K562 (cell line): ENCODE measurements at regions not wholly inside any gene's neighbourhood (a gene's known extent, or its start where the extent isn't known, plus 50 kb on each side); places are given as distances from the start of the nearest gene placed in this dataset.

ENCODE experiments used
- ATAC-seq: fragments of 200-7000 bp; cut with Tn5 transposase; 3 replicates; pipeline ENCODE4 v1.9.1; 2020; ENCODE audit warnings: moderate library complexity
- BruUV-seq: library from RNA; stranded (reverse); fragments of 400-500 nt; replicated peaks from 2 replicates; lab custom pipeline; 2021; lab: Mats Ljungman, UMichigan
- CTCF ChIA-PET: fragments of 300-600 bp; formaldehyde crosslinking; extraction: SDS; loops from one replicate; lab custom pipeline; 2021; ENCODE audit warnings: low intra/inter-chr PET ratio; lab: Yijun Ruan, JAX
- POLR2A ChIA-PET: fragments of 300-600, 350-650 bp; sonication (Branson Sonifier 250); formaldehyde crosslinking; extraction: SDS; loops from one replicate; lab custom pipeline; 2021; ENCODE audit warnings: antibody characterized with exemption, inconsistent platforms; lab: Yijun Ruan, JAX
- DNase-seq, 4 experiments: peaks; one replicate each; pipeline versions ENCODE4 v3.0.0 to v3.0.0-alpha.2; 2011 to 2018; ENCODE audit warnings: low spot score in 3 of 4, mixed read lengths in 3 of 4; ENCODE audit errors: extremely low read depth in 1 of 4
- FAIRE-seq: peaks from 2 replicates; lab custom pipeline; 2011; peaks lifted over from hg19 to GRCh38; lab: Jason Lieb, UNC
- H2AFZ ChIP-seq: 2 replicates; pipeline ENCODE4 v1.6.0; 2011; ENCODE audit warnings: low read depth, low read length, control low read depth, inconsistent platforms
- H3K27ac ChIP-seq: fragments of 200-600 bp; 3 replicates; pipeline ENCODE4 v1.8.0; 2011; ENCODE audit warnings: low read depth, mild to moderate bottlenecking, control low read depth, inconsistent platforms, low read length, moderate library complexity, mixed read lengths; ENCODE audit errors: extremely low read depth
- H3K27me3 ChIP-seq, 2 experiments: fragments of 300-600 bp in 1 of 2; 2 replicates in 1 of 2; 3 replicates in 1 of 2; pipeline versions ENCODE4 v1.6.0 to v1.8.0; 2011; ENCODE audit warnings: inconsistent platforms in 2 of 2, low read length in 2 of 2, mild to moderate bottlenecking in 1 of 2, mixed read lengths in 1 of 2, moderate library complexity in 1 of 2; ENCODE audit not compliant: control insufficient read depth in 2 of 2, insufficient read depth in 2 of 2
- H3K36me3 ChIP-seq: fragments of 300-600 bp; 3 replicates; pipeline ENCODE4 v1.8.0; 2011; ENCODE audit warnings: mild to moderate bottlenecking, low read length, inconsistent platforms; ENCODE audit not compliant: control insufficient read depth, insufficient read depth
- H3K4me1 ChIP-seq, 2 experiments: fragments of 200-600 bp in 1 of 2; replicated peaks in 1 of 2; 2 replicates in 1 of 2; 3 replicates in 1 of 2; pipeline versions ENCODE4 v1.5.1 to v1.8.0; 2011; ENCODE audit warnings: inconsistent platforms in 2 of 2, low read length in 2 of 2, mild to moderate bottlenecking in 1 of 2, mixed read lengths in 1 of 2, moderate library complexity in 1 of 2; ENCODE audit not compliant: control insufficient read depth in 2 of 2, insufficient read depth in 2 of 2
- H3K4me2 ChIP-seq: 2 replicates; pipeline ENCODE4 v1.6.1; 2011; ENCODE audit warnings: low read length, control low read depth, inconsistent platforms, mixed read lengths; ENCODE audit not compliant: insufficient read depth
- H3K4me3 ChIP-seq: fragments of 200-600 bp; sonication (generic), shearing (Covaris generic); 2 replicates; pipeline ENCODE4 v1.5.1; 2016; ENCODE audit warnings: control low read depth, inconsistent platforms
- H3K79me2 ChIP-seq: fragments of 200-600 bp; 3 replicates; pipeline ENCODE4 v1.8.0; 2011; ENCODE audit warnings: low read length, inconsistent platforms; ENCODE audit not compliant: control insufficient read depth, insufficient read depth
- H3K9ac ChIP-seq, 2 experiments: 2 replicates each; pipeline versions ENCODE4 v1.6.0 to v1.6.1; 2011; ENCODE audit warnings: low read depth in 2 of 2, low read length in 2 of 2, control low read depth in 1 of 2, inconsistent platforms in 1 of 2, mild to moderate bottlenecking in 1 of 2, mixed read lengths in 1 of 2; ENCODE audit not compliant: insufficient read depth in 1 of 2
- H3K9me1 ChIP-seq: one replicate; pipeline ENCODE4 v1.6.0; 2011; ENCODE audit warnings: inconsistent platforms, mild to moderate bottlenecking, low read length, moderate library complexity; ENCODE audit not compliant: control insufficient read depth, insufficient read depth
- H3K9me3 ChIP-seq: replicated peaks from 2 replicates; pipeline ENCODE4 v1.5.1; 2011; ENCODE audit warnings: low read depth, low read length, inconsistent platforms; ENCODE audit not compliant: control insufficient read depth, insufficient read depth
- H4K20me1 ChIP-seq: replicated peaks from 2 replicates; pipeline ENCODE4 v1.6.1; 2011; ENCODE audit warnings: low read length, inconsistent platforms, mixed read lengths; ENCODE audit not compliant: control insufficient read depth, insufficient read depth
- GATAD2A ChIP-seq: fragments of 450-650 bp; IDR thresholded peaks from 2 replicates; pipeline ENCODE4 v1.6.1; 2017
- HLTF ChIP-seq: fragments of 450-650 bp; IDR thresholded peaks from 2 replicates; pipeline ENCODE4 v1.6.1; 2016
- MED1 ChIP-seq: sonication (generic); formaldehyde crosslinking; IDR thresholded peaks from 2 replicates; pipeline ENCODE4 v1.8.1; 2023; ENCODE audit warnings: missing genetic modification reagents, borderline replicate concordance
- NFATC3 ChIP-seq: fragments of 450-650 bp; IDR thresholded peaks from 2 replicates; pipeline ENCODE4 v1.6.1; 2017; ENCODE audit warnings: mild to moderate bottlenecking
- NONO ChIP-seq, 2 experiments: fragments of 200-400 bp in 1 of 2; fragments of 450-650 bp in 1 of 2; formaldehyde crosslinking in 1 of 2; IDR thresholded peaks; 2 replicates each; pipeline ENCODE4 v1.6.1; 2017; ENCODE audit warnings: low read depth in 2 of 2, mild to moderate bottlenecking in 2 of 2, moderate library complexity in 2 of 2, low read length in 1 of 2
- RB1 ChIP-seq: fragments of 450-650 bp; IDR thresholded peaks from 2 replicates; pipeline ENCODE4 v1.6.1; 2017; ENCODE audit warnings: low read depth, mild to moderate bottlenecking
- SRSF7 ChIP-seq: fragments of 200-400 bp; formaldehyde crosslinking; optimal IDR thresholded peaks from 2 replicates; pipeline ENCODE3; 2017; ENCODE audit warnings: mild to moderate bottlenecking, low read depth, low read length
- WGBS: fragments of 100-300 bp; shearing (Covaris generic); methylation state at CpG from one replicate; pipeline ENCODE4 v1.1.6; 2016; ENCODE audit warnings: low coverage, mixed read lengths; ENCODE audit not compliant: insufficient coverage; ENCODE audit errors: missing lambda C conversion rate; 5-methylcytosine and 5-hydroxymethylcytosine counted together
- in situ Hi-C: fragments of 300-500 bp; cut with MboI; formaldehyde crosslinking; loops from 4 replicates; pipeline ENCODE4 v1.15.0; 2018; ENCODE audit warnings: inconsistent platforms, mixed read lengths
- intact Hi-C: fragments of 100-400 bp; cut with micrococcal nuclease; formaldehyde crosslinking; loops from 2 replicates; pipeline ENCODE4 v1.14.2; 2022
- TF ChIP-seq, protein P1 (sequence below): fragments of 450-650 bp; formaldehyde crosslinking; IDR thresholded peaks from 2 replicates; pipeline ENCODE4 v1.4.0; 2020; ENCODE audit warnings: mild to moderate bottlenecking

GRCh38 chr4:33890841-33891240 is 2353.5 kb downstream of the ARAP2 start:
- Histone ChIP-seq H3K4me3 (no peak overlapping the region), H3K9me3 (no peaks in the 10 kb centered on the region), H3K27me3 (no peaks in the 10 kb centered on the region), H3K4me1 (no peaks in the 10 kb centered on the region), H3K36me3 (no peaks in the 10 kb centered on the region), H3K9me1 (no peaks in the 10 kb centered on the region), H3K9ac (no peak overlapping the region), H4K20me1 (no peaks in the 10 kb centered on the region), H3K4me2 (no peak overlapping the region), H3K79me2 (no peaks in the 10 kb centered on the region), H2AFZ (no peak overlapping the region), H3K27ac (no peak overlapping the region)
- DNase-seq, result no peak
- no peak for TF ChIP-seq NONO (IDR thresholded peaks at IDR 0.05; ENCODE audit: low read depth in 2 of 2, low read length in 1 of 2)
- TF ChIP-seq SRSF7, result no peak
- TF ChIP-seq, protein P1, sequence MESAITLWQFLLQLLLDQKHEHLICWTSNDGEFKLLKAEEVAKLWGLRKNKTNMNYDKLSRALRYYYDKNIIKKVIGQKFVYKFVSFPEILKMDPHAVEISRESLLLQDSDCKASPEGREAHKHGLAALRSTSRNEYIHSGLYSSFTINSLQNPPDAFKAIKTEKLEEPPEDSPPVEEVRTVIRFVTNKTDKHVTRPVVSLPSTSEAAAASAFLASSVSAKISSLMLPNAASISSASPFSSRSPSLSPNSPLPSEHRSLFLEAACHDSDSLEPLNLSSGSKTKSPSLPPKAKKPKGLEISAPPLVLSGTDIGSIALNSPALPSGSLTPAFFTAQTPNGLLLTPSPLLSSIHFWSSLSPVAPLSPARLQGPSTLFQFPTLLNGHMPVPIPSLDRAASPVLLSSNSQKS, result no peak
- no peak for TF ChIP-seq GATAD2A
- in situ Hi-C loops, result no loop called here
- CTCF ChIA-PET, result no interaction called here
- 30% methylated on average over 3 of the region's 3 CpGs for WGBS
- POLR2A ChIA-PET, result no interaction called here
- intact Hi-C loops, result no loop called here
- no TSS peak for BruUV-seq
- no peak for FAIRE-seq
- ATAC-seq, result no peak

GRCh38 chr4:33911959-33912358 is 2332.4 kb downstream of the ARAP2 start:
- BruUV-seq, result no TSS peak
- Histone ChIP-seq H3K36me3 (no peaks in the 10 kb centered on the region), H4K20me1 (no peaks in the 10 kb centered on the region), H3K4me2 (no peak overlapping the region), H3K4me1 (no peaks in the 10 kb centered on the region), H3K27me3 (no peaks in the 10 kb centered on the region), H3K27ac (no peak overlapping the region), H3K9me1 (no peaks in the 10 kb centered on the region), H3K9me3 (no peaks in the 10 kb centered on the region), H3K4me3 (no peak overlapping the region), H3K9ac (no peak overlapping the region), H3K79me2 (no peaks in the 10 kb centered on the region), H2AFZ (no peak overlapping the region)
- WGBS, result 0% methylated on average over 1 of the region's 1 CpG
- ATAC-seq (no peak), FAIRE-seq (no peak), DNase-seq (no peak)
- POLR2A ChIA-PET, result no interaction called here
- intact Hi-C loops, result no loop called here
- TF ChIP-seq MED1 (CRISPR knock-in tag) (no peak), HLTF (no peak), NFATC3 (no peak), RB1 (no peak)
- CTCF ChIA-PET, result no interaction called here
- in situ Hi-C loops, result no loop called here
